ENCODE measurements at regions not wholly inside any gene's neighbourhood (a gene's known extent, or its start where the extent isn't known, plus 50 kb on each side); places are given as distances from the start of the nearest gene placed in this dataset.

DNA sequence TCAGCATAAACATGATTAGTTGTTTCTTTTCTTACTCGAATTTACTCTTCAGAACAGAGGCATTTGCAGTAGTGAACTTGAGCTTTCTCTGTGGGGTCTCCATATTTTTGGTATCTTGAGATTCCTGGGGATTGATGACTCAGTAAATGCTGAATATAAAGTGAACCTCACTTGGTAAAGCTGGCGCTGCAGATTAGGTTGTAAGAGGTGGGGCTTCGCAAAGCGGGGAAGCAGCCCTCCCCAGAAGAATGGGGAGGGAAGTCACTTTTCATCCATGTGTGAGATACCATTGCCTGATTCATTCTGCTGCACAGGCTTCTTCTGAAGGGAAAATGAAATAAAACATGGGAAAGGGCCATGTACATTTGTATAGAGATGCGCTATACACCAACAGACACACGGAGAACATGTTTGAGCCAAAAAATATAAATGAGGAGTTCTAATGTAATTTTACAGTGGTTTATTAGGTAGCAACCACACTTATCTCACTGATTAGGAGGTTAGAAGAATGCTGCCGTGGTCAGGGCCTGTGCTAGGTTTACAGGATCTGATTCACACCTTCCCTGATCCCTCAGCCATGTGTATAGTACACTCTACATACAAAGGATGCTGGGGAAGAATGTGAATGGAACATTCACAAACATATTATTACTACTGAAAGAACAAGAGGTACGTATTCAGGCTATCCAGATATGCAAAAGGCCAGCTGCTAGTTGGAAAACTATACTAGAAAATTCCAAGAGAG is 63.5 kb downstream of the DNTTIP2 start:
- DNase-seq (ENCODE audit: low read depth): peak; percentile 77

DNA sequence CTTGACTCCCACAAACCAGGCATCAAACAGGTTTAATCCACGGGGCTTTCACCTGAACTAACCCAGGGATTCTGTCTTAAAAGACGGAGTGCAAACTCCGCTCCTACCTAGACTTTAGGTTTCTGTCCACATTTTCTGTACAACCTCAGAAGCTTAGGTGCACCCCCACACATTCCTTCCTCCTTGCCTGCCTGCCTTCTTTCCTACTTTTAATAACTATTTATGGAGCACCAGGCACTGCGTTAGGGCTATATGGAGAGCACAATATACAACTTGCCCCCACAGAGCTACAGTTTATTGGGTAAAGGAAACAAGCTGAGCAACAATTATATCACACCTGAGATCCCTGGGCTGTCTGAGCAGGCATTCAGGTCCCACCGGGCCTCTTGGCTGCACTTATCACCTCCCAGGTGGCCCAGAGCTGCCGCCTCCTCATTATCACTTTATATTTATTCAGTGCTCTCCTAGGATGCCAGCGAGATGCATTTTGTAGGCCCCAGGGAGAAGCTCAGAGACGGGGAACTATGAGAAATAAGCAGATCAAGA is 64.1 kb downstream of the DNTTIP2 start:
- peak; percentile 48 for DNase-seq (ENCODE audit: low read depth)

DNA sequence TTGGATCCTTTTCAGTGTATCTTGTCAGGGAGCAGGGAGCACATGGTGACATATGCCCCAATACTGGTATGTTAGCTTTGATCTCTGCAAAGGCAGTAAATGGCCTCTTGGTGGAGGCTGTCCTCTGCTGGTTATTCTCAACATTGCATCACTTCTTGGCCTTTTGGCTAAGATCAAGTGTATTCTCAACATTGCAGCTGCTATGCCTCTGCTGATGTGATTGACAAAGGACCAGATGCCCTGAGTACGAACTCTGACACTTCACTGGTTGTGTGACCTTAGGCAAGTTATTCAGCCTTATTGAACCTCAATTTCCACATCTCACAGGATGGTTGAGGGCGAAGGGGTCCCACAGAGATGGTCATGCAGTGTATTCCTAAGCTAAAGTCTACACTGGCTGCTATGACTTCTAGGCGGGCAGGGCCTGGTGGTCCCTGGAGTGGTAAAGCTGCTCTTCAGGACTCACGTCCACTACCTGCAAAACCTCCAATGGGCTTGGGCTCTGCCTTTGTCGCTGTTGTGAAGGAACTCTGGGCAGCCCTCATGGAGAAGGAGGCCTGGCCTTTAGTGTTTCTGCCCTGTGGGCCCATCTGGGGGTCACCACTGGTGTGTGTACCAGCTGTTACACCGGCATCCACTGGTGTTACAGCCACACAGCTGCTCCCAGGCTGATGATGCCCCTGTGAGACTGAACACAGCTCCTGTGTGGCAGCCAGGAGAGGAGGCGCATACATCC is 64.8 kb downstream of the DNTTIP2 start:
- peak; percentile 90 for DNase-seq (ENCODE audit: low read depth)

DNA sequence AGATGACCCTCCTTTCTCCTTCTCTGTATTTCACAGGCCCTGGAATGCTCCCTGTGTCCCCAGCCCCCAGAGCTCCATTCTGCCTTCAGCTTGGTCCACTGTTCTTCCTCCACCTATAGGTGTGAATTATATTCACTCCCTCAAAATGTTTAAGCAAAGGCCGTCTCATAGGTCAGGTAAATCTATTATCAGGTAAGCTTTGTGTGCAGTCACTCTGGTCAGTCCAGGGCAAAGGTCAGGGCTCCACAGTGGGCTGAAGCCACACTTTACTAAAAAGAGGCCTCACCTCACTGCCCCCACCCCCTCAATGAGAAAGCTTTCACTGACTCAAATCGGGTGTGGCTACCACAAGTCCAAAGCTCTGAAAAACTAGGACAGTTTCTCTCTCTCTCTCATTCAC is 65.9 kb downstream of the DNTTIP2 start:
- DNase-seq (ENCODE audit: low read depth): peak; percentile 52

DNA sequence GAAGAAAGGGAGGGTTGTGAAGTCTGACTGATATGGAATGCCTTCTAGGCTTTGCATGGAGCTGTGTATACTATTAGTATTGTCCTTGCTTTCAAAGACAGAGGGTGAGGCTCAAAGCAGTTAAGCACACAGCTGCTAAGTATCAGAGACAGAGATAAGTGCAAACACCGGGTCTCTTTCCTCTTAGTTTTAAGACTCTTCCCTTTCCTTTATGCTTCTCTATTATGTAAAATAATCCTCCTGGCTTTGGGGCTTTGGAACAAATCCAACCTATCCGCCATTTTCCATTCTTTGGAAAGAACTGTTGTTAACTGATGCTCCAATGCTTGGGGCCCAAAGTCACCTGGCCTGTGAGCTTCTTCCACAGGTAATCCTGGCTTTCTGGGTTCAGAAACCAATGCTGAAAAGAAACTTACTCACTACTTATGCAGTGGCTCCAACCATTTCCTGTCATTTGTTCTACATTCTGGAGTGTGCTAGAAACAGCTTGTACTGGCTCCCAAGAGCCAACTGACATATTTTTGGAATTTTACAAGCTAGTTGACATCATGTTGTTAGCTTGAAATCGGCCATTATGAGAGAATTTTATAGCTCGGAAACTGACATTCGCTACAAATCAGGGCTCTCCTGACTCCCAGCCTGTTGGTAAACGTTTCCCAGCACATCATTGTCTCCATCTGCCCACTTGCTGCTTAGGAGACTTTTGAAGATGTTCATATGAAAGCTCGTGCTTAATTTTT is 67.5 kb downstream of the DNTTIP2 start:
- DNase-seq (ENCODE audit: low read depth): no peak

DNA sequence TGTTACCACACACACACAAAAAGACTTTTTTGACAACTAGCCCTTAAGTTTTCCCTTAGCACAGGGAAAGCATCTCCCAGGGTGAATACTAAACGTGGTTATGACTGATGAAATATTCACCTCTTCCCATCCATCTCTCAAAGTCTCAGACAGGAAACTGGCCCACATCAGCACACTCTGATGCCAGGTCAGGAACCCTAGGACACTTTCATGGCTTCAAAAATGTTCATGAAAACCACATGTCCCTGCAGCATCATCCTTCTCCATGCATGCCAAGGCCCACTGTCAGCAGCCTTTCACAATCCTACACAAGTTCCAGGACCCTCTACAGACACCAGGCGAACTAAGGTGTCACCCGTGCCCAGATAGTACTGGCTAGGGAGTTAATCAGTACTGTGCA is 68.7 kb downstream of the DNTTIP2 start:
- peak; percentile 60 for DNase-seq (ENCODE audit: low read depth)

DNA sequence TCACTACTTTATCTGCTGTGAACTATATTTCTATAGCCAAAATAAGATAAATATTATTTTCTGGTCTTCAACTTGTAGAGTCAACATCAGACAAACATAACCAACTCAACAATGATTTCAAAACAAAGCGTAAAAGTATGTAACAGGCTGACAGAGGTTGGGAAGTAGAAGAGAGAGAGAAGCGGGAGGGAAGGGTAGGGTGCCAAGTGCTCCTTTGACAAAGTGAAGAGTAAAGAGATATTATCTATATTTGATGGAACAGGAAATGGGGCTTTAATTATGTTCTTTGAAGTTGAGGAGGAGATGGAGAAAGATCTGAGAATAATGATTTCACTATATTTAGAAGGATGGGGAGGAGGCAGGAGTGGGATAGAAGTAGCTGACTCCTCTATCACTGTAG is 70.1 kb downstream of the DNTTIP2 start:
- DNase-seq (ENCODE audit: low read depth): no peak

DNA sequence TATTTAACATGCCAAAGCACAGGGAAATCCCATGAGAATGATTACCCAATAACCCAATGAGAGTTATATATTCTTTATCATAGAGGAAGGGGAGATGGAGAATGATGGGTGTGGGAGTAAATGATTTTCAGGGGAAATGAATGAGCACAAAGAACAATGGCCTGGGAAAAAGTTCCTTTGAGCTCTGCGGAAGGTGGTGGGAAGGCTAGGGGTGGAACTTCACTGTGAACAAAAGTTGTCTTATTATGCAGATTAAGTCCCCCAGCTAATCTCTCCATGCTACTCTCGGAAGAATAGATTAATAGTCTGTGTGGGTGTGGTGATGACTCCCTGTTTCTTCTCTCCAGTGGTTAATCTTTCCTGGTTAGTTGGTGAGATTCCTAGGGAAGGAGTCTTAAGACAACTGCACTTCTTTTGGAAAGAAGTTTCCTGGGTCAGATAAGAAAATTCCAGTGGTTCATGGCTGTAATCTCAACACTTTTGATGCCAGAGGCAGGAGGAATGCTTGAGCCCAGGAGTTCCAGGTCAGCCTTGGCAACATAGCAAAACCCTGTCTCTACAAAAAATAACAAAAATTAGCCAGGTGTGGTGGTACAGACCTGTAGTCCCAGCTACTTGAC is 71.6 kb downstream of the DNTTIP2 start:
- peak; percentile 27 for DNase-seq (ENCODE audit: low read depth)

DNA sequence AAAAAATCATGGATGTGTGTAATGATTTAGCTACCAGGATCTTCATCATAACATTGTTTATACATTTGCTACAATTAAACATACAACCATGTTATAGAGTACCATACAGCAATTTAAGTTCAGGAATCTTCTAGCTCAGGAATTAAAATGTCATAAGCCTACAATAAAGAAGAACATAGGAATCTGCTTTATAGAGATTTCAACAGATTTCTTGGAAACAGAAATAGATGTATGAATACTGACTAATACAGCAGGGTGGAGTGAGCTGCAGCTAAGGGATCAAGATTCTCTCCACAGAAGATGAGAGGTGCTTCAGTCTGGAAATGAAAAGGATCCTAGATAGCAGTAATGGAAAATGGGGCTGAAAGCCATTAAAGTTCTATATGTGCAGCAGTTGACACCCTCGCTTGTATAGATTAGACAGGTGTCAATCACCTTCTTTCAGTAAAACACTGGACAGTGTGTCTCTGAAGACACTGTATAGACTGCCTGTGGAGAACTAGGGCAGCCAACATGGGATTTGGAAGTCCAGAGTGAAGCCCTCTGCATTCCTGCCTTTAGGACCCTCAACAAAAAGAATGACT is 73.9 kb downstream of the DNTTIP2 start:
- DNase-seq (ENCODE audit: low read depth): no peak

DNA sequence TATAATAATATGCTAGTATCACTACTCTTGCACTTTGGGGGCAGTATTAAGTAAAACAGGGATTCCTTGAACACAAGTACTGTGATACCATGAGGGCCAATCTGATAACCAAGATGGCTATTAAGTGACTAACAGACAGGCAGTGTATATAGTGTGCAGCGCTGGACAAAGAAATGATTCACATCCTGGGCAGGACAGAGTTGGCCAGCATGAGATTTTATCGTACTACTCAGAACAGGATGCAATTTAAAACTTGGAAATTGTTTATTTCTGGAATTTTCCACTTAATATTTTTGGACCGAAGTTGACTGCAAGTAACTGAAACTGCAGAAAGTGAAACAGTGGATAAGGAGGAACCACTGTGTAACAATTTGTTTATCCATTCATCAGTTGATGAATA is 74.6 kb downstream of the DNTTIP2 start:
- DNase-seq (ENCODE audit: low read depth): peak; percentile 92

DNA sequence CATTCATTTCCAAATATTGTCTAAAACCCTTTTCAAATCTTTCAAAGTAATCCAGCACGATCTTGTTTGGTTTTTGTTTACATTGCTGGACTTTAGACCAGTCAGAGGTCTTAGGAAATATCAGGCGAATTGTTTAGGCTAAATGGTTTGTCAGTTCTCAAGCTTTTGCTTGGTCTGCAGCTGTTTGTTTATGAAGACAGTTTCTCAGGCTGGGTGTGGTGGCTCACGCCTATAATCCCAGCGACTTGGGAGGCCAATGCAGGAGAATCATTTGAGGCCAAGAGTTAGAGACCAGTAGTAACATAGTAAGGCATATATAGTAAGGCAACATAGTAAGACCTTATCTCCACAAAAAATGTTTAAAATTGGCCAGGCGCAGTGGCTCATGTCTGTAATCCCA is 77.5 kb downstream of the DNTTIP2 start:
- DNase-seq (ENCODE audit: low read depth): no peak

DNA sequence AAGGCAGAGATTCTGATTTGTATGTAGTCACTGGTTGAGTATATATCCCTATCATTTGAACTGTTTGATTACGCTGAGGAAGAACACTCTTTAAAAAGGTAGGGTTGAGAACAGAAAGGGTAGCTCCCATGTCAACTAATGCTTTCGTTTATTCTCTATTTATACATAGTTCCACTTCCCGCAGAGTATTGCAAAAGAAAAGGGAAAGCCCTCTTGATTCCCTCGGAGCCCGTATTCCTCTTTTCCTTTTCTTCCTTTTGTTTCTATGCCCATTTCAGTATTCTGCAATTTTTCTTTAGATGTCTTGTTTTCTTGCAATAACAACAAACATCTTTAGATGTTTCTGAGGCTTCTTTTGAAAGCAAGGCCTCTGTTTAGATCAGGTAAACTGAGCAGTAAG is 78.2 kb downstream of the DNTTIP2 start:
- DNase-seq (ENCODE audit: low read depth): no peak

DNA sequence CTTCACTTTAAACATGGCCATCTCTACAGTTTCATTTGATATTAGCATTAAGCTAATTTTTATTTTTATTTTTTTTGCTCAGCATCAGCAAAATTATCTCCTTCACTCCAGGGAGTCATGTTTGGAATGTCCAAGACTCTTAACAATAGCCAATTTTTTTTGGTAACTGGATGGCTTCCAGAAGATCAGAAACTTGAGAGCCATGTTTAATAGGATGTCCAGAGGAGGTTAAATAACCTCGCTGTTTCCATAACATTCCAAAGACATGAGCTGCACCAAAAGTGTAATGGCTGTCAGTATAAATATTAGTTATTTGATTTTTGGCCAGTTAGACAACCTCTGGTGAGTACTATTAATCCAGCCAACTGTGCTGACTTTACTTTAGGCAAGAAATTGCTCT is 80.7 kb downstream of the DNTTIP2 start:
- DNase-seq (ENCODE audit: low read depth): peak; percentile 78

DNA sequence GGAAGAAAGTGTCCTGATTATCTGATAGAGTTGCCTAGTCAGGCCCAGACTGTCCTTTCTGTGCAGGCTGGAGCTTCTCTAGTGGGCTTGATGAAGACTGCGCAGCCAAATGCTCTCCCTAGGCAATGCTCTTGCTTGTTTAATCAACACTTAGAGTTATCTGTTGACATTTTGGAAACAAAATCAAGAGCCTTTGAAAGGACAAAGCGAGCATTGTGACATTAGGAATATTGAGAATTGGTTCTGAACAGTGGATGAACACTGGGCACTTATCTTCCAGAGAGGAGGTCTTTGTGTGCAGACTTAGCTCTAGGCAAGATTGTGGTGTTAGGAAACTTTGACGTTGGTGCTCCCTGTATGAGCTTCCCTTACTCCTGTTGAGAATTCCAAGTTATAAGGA is 94.5 kb downstream of the DNTTIP2 start:
- DNase-seq (ENCODE audit: low read depth): no peak

DNA sequence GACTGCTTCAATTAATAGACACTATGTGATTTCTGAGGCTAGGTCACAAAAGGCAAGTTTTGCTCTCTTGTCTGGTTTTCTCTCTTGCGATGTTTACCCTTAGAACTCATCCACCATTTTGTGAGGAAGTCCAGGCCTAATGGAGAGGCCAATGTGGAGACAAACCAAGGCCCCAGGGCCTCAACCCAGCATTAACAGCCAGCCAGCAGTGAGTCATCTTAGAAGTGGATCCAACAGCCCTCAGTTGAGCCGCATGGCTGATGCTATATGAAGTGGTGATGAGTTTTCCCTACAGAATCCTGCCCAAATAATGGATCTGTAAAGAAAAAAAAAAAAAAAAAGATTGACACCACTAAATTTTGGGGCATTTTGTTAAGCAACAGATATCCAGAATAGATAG is 95.1 kb downstream of the DNTTIP2 start:
- no peak for DNase-seq (ENCODE audit: low read depth)

DNA sequence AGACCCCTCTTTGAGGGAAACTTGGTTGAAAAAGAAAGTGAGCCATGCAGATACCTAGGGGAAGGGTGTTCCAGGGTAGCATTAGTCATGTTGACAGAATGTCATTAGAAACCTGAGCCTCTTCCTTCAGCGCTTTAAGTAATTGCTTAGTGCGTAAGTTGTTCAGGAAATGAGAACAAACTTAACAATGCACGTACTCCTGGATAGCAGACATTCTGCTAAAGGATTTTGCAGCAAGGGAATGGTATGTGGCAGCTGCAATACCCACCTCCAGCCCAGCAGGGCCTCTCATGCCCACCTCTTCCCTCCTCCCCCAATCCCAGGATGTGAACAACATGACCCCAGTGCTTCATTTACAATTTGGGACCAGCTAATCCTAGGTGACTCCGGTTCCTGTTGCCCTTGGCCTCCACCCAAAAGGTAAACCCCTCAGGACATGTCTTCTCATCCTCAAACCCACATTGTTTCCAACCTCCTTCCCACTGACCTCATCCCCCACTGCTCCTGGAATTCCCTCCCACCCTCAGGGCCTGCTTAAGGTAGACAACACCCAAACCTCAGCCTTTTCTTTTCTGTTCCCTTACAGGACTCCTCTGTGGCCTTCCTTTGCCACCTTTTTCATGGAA is 98.0 kb upstream of the BCAR3 start:
- DNase-seq (ENCODE audit: low read depth): peak; percentile 100

DNA sequence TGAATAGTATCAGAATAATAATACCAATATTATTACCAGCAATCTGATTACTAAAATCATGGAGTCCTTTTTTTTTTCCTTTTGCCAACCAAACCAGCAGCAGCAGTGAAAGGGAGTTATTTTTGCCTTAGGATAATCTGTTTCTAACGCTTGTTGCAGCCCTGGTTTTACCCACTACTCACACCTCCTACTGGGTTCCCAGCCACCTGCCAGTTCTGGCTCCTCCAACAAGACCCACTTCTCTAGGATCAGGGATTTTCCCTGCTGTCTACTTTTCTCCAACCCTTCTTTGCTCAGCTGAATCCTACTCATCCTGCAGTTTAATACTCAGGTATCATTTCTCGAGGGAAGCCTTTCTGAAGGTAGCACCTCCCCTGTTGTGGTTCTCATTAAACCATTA is 96.8 kb upstream of the BCAR3 start:
- DNase-seq (ENCODE audit: low read depth): no peak

DNA sequence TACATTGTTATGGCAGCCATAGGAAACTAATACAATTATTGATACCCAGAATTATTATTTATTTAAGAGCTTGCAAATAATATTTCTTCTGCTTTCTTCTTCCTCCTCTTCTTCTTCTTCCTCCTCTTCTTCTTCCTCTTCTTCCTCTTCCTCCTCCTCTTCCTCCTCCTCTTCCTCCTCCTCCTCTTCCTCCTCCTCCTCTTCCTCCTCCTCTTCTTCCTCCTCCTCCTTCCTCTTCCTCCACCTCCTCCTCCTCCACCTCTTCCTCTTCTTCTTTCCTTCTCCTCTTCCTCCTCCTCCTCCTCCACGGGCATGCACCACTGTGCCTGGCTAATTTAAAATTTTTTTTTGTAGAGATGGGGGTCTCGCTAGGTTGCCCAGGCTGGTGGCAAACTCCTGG is 95.6 kb upstream of the BCAR3 start:
- no peak for DNase-seq (ENCODE audit: low read depth)

DNA sequence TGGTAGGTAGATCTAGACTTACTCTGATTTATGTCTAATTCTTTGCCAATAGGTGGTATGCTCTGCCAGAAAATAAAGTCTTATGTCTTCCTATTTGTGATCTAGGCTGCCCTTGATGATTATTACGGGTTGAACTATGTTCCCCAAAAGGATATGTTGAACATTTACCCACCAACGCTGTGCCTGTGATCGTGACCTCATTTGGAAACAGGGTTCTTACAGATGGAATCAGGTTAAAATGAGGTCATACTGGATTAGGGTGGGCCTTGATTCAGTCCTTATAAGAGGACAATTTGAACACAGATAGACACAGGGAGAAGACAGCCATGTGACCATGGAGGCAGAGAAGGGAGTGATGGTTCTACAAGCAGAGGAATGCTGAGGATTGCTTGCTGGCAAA is 95.1 kb upstream of the BCAR3 start:
- DNase-seq (ENCODE audit: low read depth): no peak

DNA sequence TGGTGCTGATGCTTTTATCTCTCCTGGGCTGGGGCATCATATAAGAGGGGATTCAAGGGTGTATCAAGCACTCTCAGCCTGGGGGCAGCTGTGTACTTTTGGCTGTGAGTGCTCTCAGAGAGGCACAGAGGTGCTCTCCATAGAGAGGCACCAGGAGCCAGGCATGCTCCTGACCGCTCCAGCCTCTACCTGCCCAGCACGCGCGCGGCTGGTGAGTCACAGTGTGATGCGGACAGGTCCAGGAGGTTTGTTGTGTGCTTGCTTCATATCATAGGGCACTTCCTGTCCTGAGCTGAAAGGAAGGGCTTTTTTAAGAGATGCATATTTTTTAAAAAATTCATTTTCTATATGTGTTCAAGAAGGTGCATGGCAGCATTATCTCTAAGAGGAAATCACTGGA is 93.6 kb upstream of the BCAR3 start:
- DNase-seq (ENCODE audit: low read depth): no peak

DNA sequence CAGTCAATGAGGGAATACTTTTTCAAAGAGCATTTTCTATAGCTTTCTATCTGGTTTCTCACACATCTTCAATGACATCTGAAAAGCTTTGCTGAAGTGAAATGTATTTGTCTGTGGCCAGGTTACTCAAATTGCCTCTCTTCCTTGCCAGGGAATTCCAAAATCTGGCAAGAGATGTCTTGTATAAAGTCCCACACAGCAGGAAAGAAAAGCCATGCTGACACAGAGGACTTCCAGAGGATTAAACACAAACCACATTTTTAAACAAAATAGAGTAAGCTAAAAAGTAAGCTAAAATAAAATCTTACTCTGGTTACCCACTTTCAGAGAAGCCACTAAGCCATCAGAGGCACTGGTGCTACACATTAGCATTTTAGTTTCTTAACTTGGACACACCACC is 93.1 kb upstream of the BCAR3 start:
- DNase-seq (ENCODE audit: low read depth): no peak

All from HT1080 (cell line).